ENCODE measurements at regions not wholly inside any gene's neighbourhood (a gene's known extent, or its start where the extent isn't known, plus 50 kb on each side); places are given as distances from the start of the nearest gene placed in this dataset.

- Histone ChIP-seq H3K9ac (ENCODE audit: low read depth, low read length) (no peak overlapping the region), H3K4me2 (ENCODE audit: low read length) (no peak overlapping the region), H3K4me1 (ENCODE audit: control insufficient read depth, insufficient read depth, low read length) (no peaks in the 10 kb centered on the region), H3K9me3 (replicated peaks; ENCODE audit: low read length) (no peaks in the 10 kb centered on the region), H3K36me3 (ENCODE audit: insufficient read depth, low read length) (no peaks in the 10 kb centered on the region), H3K4me3 (ENCODE audit: low read length) (no peak overlapping the region), H3K27me3 (ENCODE audit: control insufficient read depth, insufficient read depth, low read length) (no peaks in the 10 kb centered on the region)
Observed at GRCh38 chr2:7962161-7962560, 719.7 kb upstream of the ID2 start.

- Histone ChIP-seq H3K4me2 (ENCODE audit: low read length) (no peak overlapping the region), H3K9ac (ENCODE audit: low read depth, low read length) (no peak overlapping the region), H3K36me3 (ENCODE audit: insufficient read depth, low read length) (no peaks in the 10 kb centered on the region), H3K9me3 (replicated peaks; ENCODE audit: low read length) (no peaks in the 10 kb centered on the region), H3K4me1 (ENCODE audit: control insufficient read depth, insufficient read depth, low read length) (no peaks in the 10 kb centered on the region), H3K4me3 (ENCODE audit: low read length) (no peak overlapping the region), H3K27me3 (ENCODE audit: control insufficient read depth, insufficient read depth, low read length) (no peaks in the 10 kb centered on the region)
Observed at GRCh38 chr2:7963787-7964186, 718.1 kb upstream of the ID2 start.

- Histone ChIP-seq H3K9ac (ENCODE audit: low read depth, low read length) (no peak overlapping the region), H3K4me1 (ENCODE audit: control insufficient read depth, insufficient read depth, low read length) (no peaks in the 10 kb centered on the region), H3K9me3 (replicated peaks; ENCODE audit: low read length) (no peaks in the 10 kb centered on the region)
Observed at GRCh38 chr2:7966032-7966431, 715.8 kb upstream of the ID2 start.

GRCh38 chr2:7967707-7968405 lies 714.0 kb upstream of the ID2 start:
- no peak overlapping the region for H3K4me3 ChIP-seq (ENCODE audit: low read length)
- no peaks in the 10 kb centered on the region for H3K36me3 ChIP-seq (ENCODE audit: insufficient read depth, low read length)
- H3K4me1 ChIP-seq (ENCODE audit: control insufficient read depth, insufficient read depth, low read length), result no peaks in the 10 kb centered on the region
- no peak overlapping the region for H3K4me2 ChIP-seq (ENCODE audit: low read length)
- H3K27me3 ChIP-seq (ENCODE audit: control insufficient read depth, insufficient read depth, low read length), result peaks cover 5% of the 10 kb centered on the region
- no peaks in the 10 kb centered on the region for H3K9me3 ChIP-seq (replicated peaks; ENCODE audit: low read length)
- H3K9ac ChIP-seq (ENCODE audit: low read depth, low read length), result no peak overlapping the region

More at GRCh38 chr2:7966032-7966431, 715.8 kb upstream of the ID2 start:
- Histone ChIP-seq H3K4me3 (ENCODE audit: low read length) (no peak overlapping the region), H3K36me3 (ENCODE audit: insufficient read depth, low read length) (no peaks in the 10 kb centered on the region), H3K4me2 (ENCODE audit: low read length) (no peak overlapping the region), H3K27me3 (ENCODE audit: control insufficient read depth, insufficient read depth, low read length) (peaks cover 5% of the 10 kb centered on the region)

- Histone ChIP-seq H3K4me2 (ENCODE audit: low read length) (no peak overlapping the region), H3K36me3 (ENCODE audit: insufficient read depth, low read length) (no peaks in the 10 kb centered on the region), H3K4me3 (ENCODE audit: low read length) (no peak overlapping the region), H3K9me3 (replicated peaks; ENCODE audit: low read length) (no peaks in the 10 kb centered on the region), H3K27me3 (ENCODE audit: control insufficient read depth, insufficient read depth, low read length) (peaks cover 12% of the 10 kb centered on the region), H3K4me1 (ENCODE audit: control insufficient read depth, insufficient read depth, low read length) (no peaks in the 10 kb centered on the region), H3K9ac (ENCODE audit: low read depth, low read length) (no peak overlapping the region)
Observed at GRCh38 chr2:7969756-7970515, 711.9 kb upstream of the ID2 start.

GRCh38 chr2:7971248-7971647 lies 710.6 kb upstream of the ID2 start:
- Histone ChIP-seq H3K9me3 (replicated peaks; ENCODE audit: low read length) (no peaks in the 10 kb centered on the region), H3K4me2 (ENCODE audit: low read length) (no peak overlapping the region), H3K27me3 (ENCODE audit: control insufficient read depth, insufficient read depth, low read length) (peaks cover 16% of the 10 kb centered on the region), H3K36me3 (ENCODE audit: insufficient read depth, low read length) (no peaks in the 10 kb centered on the region), H3K4me1 (ENCODE audit: control insufficient read depth, insufficient read depth, low read length) (no peaks in the 10 kb centered on the region), H3K9ac (ENCODE audit: low read depth, low read length) (no peak overlapping the region), H3K4me3 (ENCODE audit: low read length) (no peak overlapping the region)

GRCh38 chr2:7971841-7972240 lies 710.0 kb upstream of the ID2 start:
- Histone ChIP-seq H3K4me2 (ENCODE audit: low read length) (no peak overlapping the region), H3K9ac (ENCODE audit: low read depth, low read length) (no peak overlapping the region), H3K9me3 (replicated peaks; ENCODE audit: low read length) (no peaks in the 10 kb centered on the region), H3K36me3 (ENCODE audit: insufficient read depth, low read length) (no peaks in the 10 kb centered on the region), H3K27me3 (ENCODE audit: control insufficient read depth, insufficient read depth, low read length) (peaks cover 16% of the 10 kb centered on the region), H3K4me1 (ENCODE audit: control insufficient read depth, insufficient read depth, low read length) (no peaks in the 10 kb centered on the region), H3K4me3 (ENCODE audit: low read length) (no peak overlapping the region)

- Histone ChIP-seq H3K4me1 (ENCODE audit: control insufficient read depth, insufficient read depth, low read length) (no peaks in the 10 kb centered on the region), H3K4me2 (ENCODE audit: low read length) (no peak overlapping the region), H3K4me3 (ENCODE audit: low read length) (no peak overlapping the region), H3K36me3 (ENCODE audit: insufficient read depth, low read length) (no peaks in the 10 kb centered on the region), H3K27me3 (ENCODE audit: control insufficient read depth, insufficient read depth, low read length) (peaks cover 16% of the 10 kb centered on the region), H3K9ac (ENCODE audit: low read depth, low read length) (no peak overlapping the region), H3K9me3 (replicated peaks; ENCODE audit: low read length) (no peaks in the 10 kb centered on the region)
Observed at GRCh38 chr2:7972670-7973069, 709.2 kb upstream of the ID2 start.

GRCh38 chr2:7973801-7974480 lies 707.9 kb upstream of the ID2 start:
- H3K36me3 ChIP-seq (ENCODE audit: insufficient read depth, low read length), result no peaks in the 10 kb centered on the region
- no peak overlapping the region for H3K4me2 ChIP-seq (ENCODE audit: low read length)
- peaks cover 16% of the 10 kb centered on the region for H3K27me3 ChIP-seq (ENCODE audit: control insufficient read depth, insufficient read depth, low read length)
- H3K9ac ChIP-seq (ENCODE audit: low read depth, low read length), result no peak overlapping the region
- no peaks in the 10 kb centered on the region for H3K9me3 ChIP-seq (replicated peaks; ENCODE audit: low read length)
- H3K4me1 ChIP-seq (ENCODE audit: control insufficient read depth, insufficient read depth, low read length), result no peaks in the 10 kb centered on the region
- H3K4me3 ChIP-seq (ENCODE audit: low read length), result no peak overlapping the region

GRCh38 chr2:7974936-7975335 lies 706.9 kb upstream of the ID2 start:
- H3K9ac ChIP-seq (ENCODE audit: low read depth, low read length), result no peak overlapping the region
- H3K9me3 ChIP-seq (replicated peaks; ENCODE audit: low read length), result no peaks in the 10 kb centered on the region
- H3K27me3 ChIP-seq (ENCODE audit: control insufficient read depth, insufficient read depth, low read length), result peaks cover 16% of the 10 kb centered on the region
- H3K4me3 ChIP-seq (ENCODE audit: low read length), result no peak overlapping the region
- H3K36me3 ChIP-seq (ENCODE audit: insufficient read depth, low read length), result no peaks in the 10 kb centered on the region
- no peak overlapping the region for H3K4me2 ChIP-seq (ENCODE audit: low read length)
- no peaks in the 10 kb centered on the region for H3K4me1 ChIP-seq (ENCODE audit: control insufficient read depth, insufficient read depth, low read length)

- Histone ChIP-seq H3K4me3 (ENCODE audit: low read length) (no peak overlapping the region), H3K9me3 (replicated peaks; ENCODE audit: low read length) (no peaks in the 10 kb centered on the region), H3K27me3 (ENCODE audit: control insufficient read depth, insufficient read depth, low read length) (peaks cover 11% of the 10 kb centered on the region)
Observed at GRCh38 chr2:7976206-7976605, 705.6 kb upstream of the ID2 start.

More at GRCh38 chr2:7976206-7976605, 705.6 kb upstream of the ID2 start:
- Histone ChIP-seq H3K36me3 (ENCODE audit: insufficient read depth, low read length) (no peaks in the 10 kb centered on the region), H3K9ac (ENCODE audit: low read depth, low read length) (no peak overlapping the region), H3K4me2 (ENCODE audit: low read length) (no peak overlapping the region), H3K4me1 (ENCODE audit: control insufficient read depth, insufficient read depth, low read length) (no peaks in the 10 kb centered on the region)

Data from skeletal muscle satellite cell (primary cell).